ENCODE measurements at regions not wholly inside any gene's neighbourhood (a gene's known extent, or its start where the extent isn't known, plus 50 kb on each side); places are given as distances from the start of the nearest gene placed in this dataset.

- peak; percentile 98 for TF ChIP-seq E2F6 (IDR thresholded peaks at IDR 0.05; ENCODE audit: borderline replicate concordance, low read depth)
- TF ChIP-seq MAX (IDR thresholded peaks at IDR 0.05), result peak; percentile 97
- 0 out of 2 replicates have a peak, but pooled peaks have one; percentile 49 for TF ChIP-seq ATOH8 (CRISPR knock-in tag; IDR thresholded peaks at IDR 0.05; ENCODE audit: low read depth)
- no peak for TF ChIP-seq CBX8 (IDR thresholded peaks at IDR 0.05)
- peak; percentile 71; the same call in 1 of the 2 replicates for TF ChIP-seq MYC (IDR thresholded peaks at IDR 0.05; ENCODE audit: borderline replicate concordance, low read length)
- TF ChIP-seq CTCF (IDR thresholded peaks at IDR 0.05), result no peak
- 0 out of 2 replicates have a peak, but pooled peaks have one; percentile 37 for TF ChIP-seq GATA3 (IDR thresholded peaks at IDR 0.05; ENCODE audit: borderline replicate concordance)
- no peak for TF ChIP-seq CEBPB (IDR thresholded peaks at IDR 0.05)
- no peak for TF ChIP-seq BHLHE40 (IDR thresholded peaks at IDR 0.05; ENCODE audit: low read depth, low read length)
- peak; percentile 57 to 85; a peak in 3 of 5 replicates for TF ChIP-seq JUN (IDR thresholded peaks at IDR 0.05)
- peak; percentile 97 for TF ChIP-seq PHF8 (IDR thresholded peaks at IDR 0.05; ENCODE audit: borderline replicate concordance, low read depth)
- 0 out of 2 replicates have a peak, but pooled peaks have one; percentile 22 for TF ChIP-seq RNF2 (IDR thresholded peaks at IDR 0.05; ENCODE audit: borderline replicate concordance, low read depth)
- TF ChIP-seq HEYL (CRISPR knock-in tag; IDR thresholded peaks at IDR 0.05), result peak; percentile 26; the same call in 1 of the 2 replicates
Observed at GRCh38 chr17:68101075-68101986, 65.8 kb downstream of the KPNA2 start (continued).

- TF ChIP-seq PHF8 (IDR thresholded peaks at IDR 0.05; ENCODE audit: borderline replicate concordance, low read depth) (peak; percentile 64), FOSB (CRISPR knock-in tag; IDR thresholded peaks at IDR 0.05) (no peak)
- ATAC-seq (no peak), DNase-seq (ENCODE audit: low read depth in 1 of 2, low spot score in 1 of 2) (no peak), FAIRE-seq (no peak)
- H3K4me2 ChIP-seq, result peak overlapping the region; percentile 95
- peak overlapping the region; percentile 69 for H3K4me3 ChIP-seq
- no peaks in the 10 kb centered on the region for H3K9me3 ChIP-seq
- 1% methylated on average over 17 of the region's 20 CpGs for WGBS (ENCODE audit: missing lambda C conversion rate)
- ChIA-PET POLR2A (interaction anchor here (0.9 to 1.2 kb wide), 2 partner anchors 9 to 82 kb away, joined by 3 to 9 read pairs; no protein-coding TSS in a partner anchor), CTCF (interaction anchor here (0.6 kb wide), 1 partner anchor 95 kb away, joined by 3 read pairs; no protein-coding TSS in a partner anchor)
- peaks cover 13% of the 10 kb centered on the region for H3K4me1 ChIP-seq
- peak overlapping the region; percentile 81 to 91 for H3K27ac ChIP-seq
Observed at GRCh38 chr17:68101987-68102314, 66.4 kb downstream of the KPNA2 start.

- Histone ChIP-seq H3K9me3 (no peaks in the 10 kb centered on the region), H3K4me2 (peak overlapping the region; percentile 95), H3K27ac (peak overlapping the region; percentile 81 to 91), H3K4me3 (peak overlapping the region; percentile 69), H3K4me1 (peaks cover 13% of the 10 kb centered on the region)
- 2% methylated on average over 18 of the region's 21 CpGs for WGBS (ENCODE audit: missing lambda C conversion rate)
- ChIA-PET POLR2A (interaction anchor here (0.9 kb wide), 1 partner anchor 9 kb away, joined by 9 read pairs; no protein-coding TSS in a partner anchor), CTCF (interaction anchor here (0.6 to 1.6 kb wide), 2 partner anchors 11 to 95 kb away, joined by 3 to 4 read pairs; no protein-coding TSS in a partner anchor)
- peak; percentile 33 to 55 for ATAC-seq
- DNase-seq (ENCODE audit: low read depth in 1 of 2, low spot score in 1 of 2), result peak in 1 of 2 experiments; percentile 23
- no peak for FAIRE-seq
- no peak for TF ChIP-seq ELK1 (IDR thresholded peaks at IDR 0.05; ENCODE audit: low read depth, low read length)
- TF ChIP-seq POLR2A (IDR thresholded peaks at IDR 0.05; ENCODE audit: low read length), result no peak
- TF ChIP-seq EHMT2 (IDR thresholded peaks at IDR 0.05; ENCODE audit: low read depth), result no peak
- TF ChIP-seq BCL3 (IDR thresholded peaks at IDR 0.05), result no peak
- TF ChIP-seq E2F6 (IDR thresholded peaks at IDR 0.05; ENCODE audit: borderline replicate concordance, low read depth), result no peak
- TF ChIP-seq CHD2 (IDR thresholded peaks at IDR 0.05; ENCODE audit: low read length, partially characterized antibody), result no peak
- no peak for TF ChIP-seq SREBF2 (IDR thresholded peaks at IDR 0.05)
- no peak for TF ChIP-seq HOXB13 (CRISPR knock-in tag; IDR thresholded peaks at IDR 0.05; ENCODE audit: low read depth)
- TF ChIP-seq HOXB5 (CRISPR knock-in tag; IDR thresholded peaks at IDR 0.05), result no peak
- TF ChIP-seq RCOR1 (IDR thresholded peaks at IDR 0.05; ENCODE audit: low read depth, low read length), result no peak
- no peak for TF ChIP-seq NR3C1 (IDR thresholded peaks at IDR 0.05)
- TF ChIP-seq CBX8 (IDR thresholded peaks at IDR 0.05), result no peak
- TF ChIP-seq MAFK (IDR thresholded peaks at IDR 0.05; ENCODE audit: partially characterized antibody), result no peak
- TF ChIP-seq PHF8 (IDR thresholded peaks at IDR 0.05; ENCODE audit: borderline replicate concordance, low read depth), result no peak
- TF ChIP-seq FOSB (CRISPR knock-in tag; IDR thresholded peaks at IDR 0.05), result no peak
- TF ChIP-seq USF2 (IDR thresholded peaks at IDR 0.05), result no peak
Observed at GRCh38 chr17:68102318-68102758, 66.8 kb downstream of the KPNA2 start.
